ELR (cell line): ENCODE measurements at regions not wholly inside any gene's neighbourhood (a gene's known extent, or its start where the extent isn't known, plus 50 kb on each side); places are given as distances from the start of the nearest gene placed in this dataset.
A peak's percentile ranks its signal among the peaks of the same experiment; 100 is the strongest.
"Not testable (repeated sequence)": the region's sequence is repeated elsewhere in the genome, so short reads cannot be mapped to it uniquely, and the experiment has no call there.

Experiments used
- DNase-seq: peaks from one replicate; pipeline ENCODE4 v3.0.0-alpha.2; 2015; ENCODE audit warnings: low read depth

DNA sequence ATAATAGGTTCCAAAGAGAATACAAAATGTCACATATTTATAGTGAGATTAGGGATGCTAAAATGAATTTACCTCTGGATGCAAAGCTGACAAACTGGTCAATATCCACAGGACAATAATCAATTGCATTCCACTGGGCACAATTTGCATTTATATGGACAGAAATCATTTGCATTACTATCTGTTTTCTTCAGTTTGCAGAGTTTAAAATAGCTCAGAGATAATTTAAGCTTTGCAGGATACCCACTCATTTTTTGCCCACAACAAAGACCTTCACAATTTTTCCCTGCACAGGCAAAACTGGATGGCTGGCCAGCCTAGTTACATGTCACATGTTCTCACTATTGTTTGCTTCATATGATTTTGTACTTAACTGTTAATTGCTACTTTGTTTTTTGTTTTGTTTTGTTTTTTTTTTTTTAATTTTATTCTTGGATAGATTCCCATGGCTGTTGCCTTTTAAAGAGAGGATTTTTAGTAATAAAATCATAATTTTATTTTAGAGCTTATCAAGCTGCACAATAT lies 483.5 kb downstream of the UTRN start:
- DNase-seq, result no peak

GRCh38 chr6:144769142-144769541 lies 484.0 kb downstream of the UTRN start:
- no peak for DNase-seq

GRCh38 chr6:144776031-144776819 lies 491.1 kb downstream of the UTRN start:
- DNase-seq, result no peak

- DNase-seq, result no peak
Observed at GRCh38 chr6:144777249-144777648, 492.1 kb downstream of the UTRN start.

GRCh38 chr6:144778056-144778455 lies 492.9 kb downstream of the UTRN start:
- no peak for DNase-seq

GRCh38 chr6:144778773-144779492 lies 493.8 kb downstream of the UTRN start:
- peak; percentile 20 for DNase-seq

GRCh38 chr6:144781836-144782235 lies 496.7 kb downstream of the UTRN start:
- no peak for DNase-seq

DNA sequence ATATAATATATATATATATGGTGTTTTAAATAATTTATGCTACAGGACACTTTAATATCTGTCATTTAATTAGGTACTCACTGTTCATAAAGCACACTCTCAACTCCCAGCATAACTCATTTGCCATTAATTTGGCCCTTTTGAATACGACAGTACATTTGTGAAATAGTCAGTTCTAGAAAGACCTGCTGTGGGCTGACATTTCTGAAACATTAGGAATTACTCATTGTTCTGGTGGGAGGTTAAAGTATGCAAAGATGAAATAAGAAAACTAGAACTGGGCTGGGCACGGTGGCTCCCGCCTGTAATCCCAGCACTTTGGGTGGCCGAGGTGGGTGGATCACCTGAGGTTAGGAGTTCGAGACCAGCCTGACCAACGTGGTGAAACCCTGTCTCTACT lies 497.5 kb downstream of the UTRN start:
- no peak for DNase-seq

DNA sequence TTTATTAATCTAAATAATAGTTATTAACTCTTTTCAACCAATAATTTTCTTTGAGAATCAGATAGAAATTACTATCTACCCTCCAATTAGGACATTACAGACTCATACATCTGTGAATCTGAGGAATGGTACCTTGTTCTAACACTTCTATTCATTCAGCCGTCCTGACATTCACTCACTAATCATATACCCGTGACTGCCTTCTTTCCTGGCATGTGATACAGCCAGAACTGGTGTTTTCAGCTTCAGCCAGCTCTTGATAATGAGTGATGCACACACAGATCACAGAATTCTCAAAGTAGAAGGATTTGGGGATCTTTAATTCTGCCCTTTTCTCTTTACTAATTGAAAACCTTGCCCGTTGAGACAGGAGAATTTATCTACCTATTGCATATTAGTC lies 499.9 kb downstream of the UTRN start:
- no peak for DNase-seq

- DNase-seq, result no peak
Observed at GRCh38 chr6:144786825-144787224, 501.7 kb downstream of the UTRN start.

DNA sequence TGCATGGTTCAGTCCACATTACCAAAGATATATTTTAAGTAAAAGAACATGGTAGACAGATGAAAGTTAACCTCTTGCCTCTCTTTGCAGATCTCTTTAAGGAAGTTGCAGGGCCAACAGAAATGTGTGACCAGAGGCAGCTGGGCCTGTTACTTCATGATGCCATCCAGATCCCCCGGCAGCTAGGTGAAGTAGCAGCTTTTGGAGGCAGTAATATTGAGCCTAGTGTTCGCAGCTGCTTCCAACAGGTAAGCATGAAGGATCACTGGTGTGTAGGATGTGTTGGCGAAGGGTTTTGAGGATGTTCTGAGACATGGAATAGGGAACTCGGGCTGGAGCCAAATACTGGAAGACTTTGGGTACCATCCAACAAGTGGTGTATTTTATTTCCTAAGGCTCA lies 508.6 kb downstream of the UTRN start:
- no peak for DNase-seq

- DNase-seq, result not testable (repeated sequence)
Observed at GRCh38 chr6:144795022-144795421, 509.9 kb downstream of the UTRN start.

DNA sequence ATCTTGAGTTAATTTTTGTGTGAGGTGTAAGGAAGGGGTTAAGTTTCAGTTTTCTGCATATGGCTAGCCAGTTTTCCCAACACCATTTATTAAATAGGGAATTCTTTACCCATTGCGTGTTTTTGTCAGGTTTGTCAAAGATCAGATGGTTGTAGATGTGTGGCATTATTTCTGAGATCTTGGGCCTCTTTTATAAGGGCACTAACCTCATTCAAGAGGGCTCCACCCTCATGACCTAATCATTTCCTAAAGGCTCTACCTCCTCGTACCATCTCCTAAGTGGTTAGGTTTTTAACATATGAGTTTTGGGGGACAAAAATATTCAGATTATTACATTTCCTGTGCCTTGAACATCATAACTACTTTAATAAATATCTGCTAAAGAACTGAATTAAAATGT lies 510.9 kb downstream of the UTRN start:
- DNase-seq, result no peak

GRCh38 chr6:144797881-144798589 lies 512.9 kb downstream of the UTRN start:
- peak; percentile 92 for DNase-seq

- peak; percentile 23 for DNase-seq
Observed at GRCh38 chr6:144804246-144804790, 519.2 kb downstream of the UTRN start.

DNA sequence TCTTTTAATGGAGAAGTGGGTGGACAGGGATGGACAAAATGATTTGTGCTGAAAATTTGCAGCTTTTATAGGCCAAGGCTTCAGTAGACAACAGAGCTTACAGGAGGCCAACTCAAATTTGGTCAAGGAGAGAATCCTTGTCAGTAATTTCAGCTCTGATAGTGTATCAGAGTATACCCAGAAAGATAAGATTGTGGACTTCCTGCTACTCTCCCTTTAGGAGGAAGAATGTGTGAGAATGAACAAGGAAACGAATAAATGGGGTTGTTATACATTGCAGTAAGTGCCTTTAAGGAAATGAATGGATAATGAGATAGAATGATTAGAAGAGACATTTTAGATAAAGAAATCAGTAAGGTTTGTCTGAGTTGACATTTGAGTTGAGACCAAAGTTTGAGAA lies 519.9 kb downstream of the UTRN start:
- no peak for DNase-seq

DNA sequence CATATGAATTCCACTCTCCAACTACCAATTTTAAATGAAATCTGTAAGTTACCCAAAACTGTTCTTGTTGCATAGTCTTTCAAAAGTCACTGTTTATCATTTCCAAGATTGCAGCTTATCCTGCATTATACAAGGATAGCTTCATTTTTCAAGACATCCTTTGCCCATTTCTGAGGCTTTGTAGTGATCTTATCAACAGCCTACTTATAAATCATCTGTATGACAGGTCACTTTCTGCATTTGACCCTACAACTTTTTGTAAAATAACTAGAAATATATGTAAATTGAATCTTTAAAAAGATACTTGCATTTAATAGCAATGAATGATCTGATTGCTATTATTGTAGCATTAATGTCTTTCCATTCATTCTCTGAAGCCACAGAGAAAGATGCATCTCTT lies 521.1 kb downstream of the UTRN start:
- no peak for DNase-seq

GRCh38 chr6:144809120-144809519 lies 524.0 kb downstream of the UTRN start:
- peak; percentile 81 for DNase-seq

- DNase-seq, result no peak
Observed at GRCh38 chr6:144809969-144810368, 524.8 kb downstream of the UTRN start.

DNA sequence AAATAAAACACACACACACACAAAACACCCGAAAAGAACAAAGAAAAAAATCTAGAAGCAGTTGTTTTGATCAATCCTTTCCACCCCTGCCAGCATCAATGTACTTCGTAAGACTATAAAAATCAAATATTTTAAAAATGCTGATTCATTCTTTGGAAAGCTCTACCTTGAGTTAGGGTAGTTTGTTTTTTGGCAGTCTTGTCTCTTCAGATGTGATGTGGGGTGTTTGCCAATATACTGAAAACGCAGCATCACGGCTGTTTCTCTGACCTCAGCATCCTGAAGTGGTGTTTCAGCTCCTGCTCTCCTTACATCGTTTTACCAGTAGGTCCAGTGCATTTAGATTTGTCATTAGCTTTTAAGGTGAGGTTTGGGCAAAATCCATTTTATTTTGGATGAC lies 526.0 kb downstream of the UTRN start:
- no peak for DNase-seq

DNA sequence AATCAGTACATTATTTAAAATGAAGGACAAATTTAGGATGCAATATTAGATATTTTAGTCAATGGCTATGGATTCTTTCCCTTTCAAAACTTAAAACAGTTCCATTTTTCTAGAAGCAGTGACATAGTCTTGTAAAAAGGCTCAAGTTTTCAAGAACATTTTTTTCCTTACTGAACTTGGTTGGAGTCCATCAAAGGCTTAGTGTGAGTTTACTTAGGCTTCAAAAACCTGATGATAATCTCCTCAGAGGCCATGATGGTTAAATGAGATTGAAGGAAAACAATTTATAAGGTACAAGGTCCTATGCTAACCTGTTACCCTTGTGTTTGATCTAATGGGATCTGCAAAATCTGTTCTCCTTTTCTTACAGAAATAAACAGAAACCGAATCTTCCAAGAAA lies 531.8 kb downstream of the UTRN start:
- no peak for DNase-seq

DNA sequence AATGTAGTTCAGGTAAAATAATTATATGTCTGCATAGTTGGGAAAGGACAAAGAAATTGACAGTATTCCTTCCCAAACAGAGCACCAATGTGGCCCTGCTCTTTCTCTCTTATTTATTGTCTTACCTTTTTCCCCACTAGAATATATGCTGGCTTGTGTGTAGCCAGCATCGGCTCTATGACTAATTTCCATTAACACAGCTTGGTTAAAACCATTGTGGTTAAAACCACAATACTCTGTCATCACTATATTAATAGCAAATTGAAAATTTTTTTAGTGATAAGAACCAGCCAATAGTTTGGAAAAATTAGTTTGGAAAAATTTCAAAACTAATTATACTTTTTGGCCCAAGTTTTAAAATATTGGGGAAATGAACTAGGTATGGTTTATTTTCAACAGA lies 535.1 kb downstream of the UTRN start:
- no peak for DNase-seq
